ENCODE measurements at regions not wholly inside any gene's neighbourhood (a gene's known extent, or its start where the extent isn't known, plus 50 kb on each side); places are given as distances from the start of the nearest gene placed in this dataset.

- TF ChIP-seq CTCF (IDR thresholded peaks at IDR 0.05; ENCODE audit: unreplicated experiment), result no peak
- Mint-ChIP-seq H3K36me3 (ENCODE audit: insufficient read depth) (no peaks in the 10 kb centered on the region), H3K4me3 (ENCODE audit: low read depth) (no peak overlapping the region), H3K9me3 (ENCODE audit: low read depth) (peaks cover 7% of the 10 kb centered on the region), H3K4me1 (ENCODE audit: low read depth) (peaks cover 3% of the 10 kb centered on the region), H3K27me3 (no peaks in the 10 kb centered on the region), H3K27ac (no peak overlapping the region)
- DNase-seq (ENCODE audit: low spot score, unreplicated experiment), result no peak
Measured at GRCh38 chr7:131042269-131043160, 285.2 kb upstream of the MKLN1 start.

GRCh38 chr7:131045526-131045925 lies 282.1 kb upstream of the MKLN1 start:
- no peaks in the 10 kb centered on the region for H3K36me3 Mint-ChIP-seq (ENCODE audit: insufficient read depth)
- no peak for DNase-seq (ENCODE audit: low spot score, unreplicated experiment)
- no peak overlapping the region for H3K27ac Mint-ChIP-seq
- peaks cover under 1% of the 10 kb centered on the region for H3K4me1 Mint-ChIP-seq (ENCODE audit: low read depth)
- peaks cover 2% of the 10 kb centered on the region for H3K27me3 Mint-ChIP-seq
- H3K4me3 Mint-ChIP-seq (ENCODE audit: low read depth), result no peak overlapping the region
- no peak for TF ChIP-seq CTCF (IDR thresholded peaks at IDR 0.05; ENCODE audit: unreplicated experiment)
- H3K9me3 Mint-ChIP-seq (ENCODE audit: low read depth), result peaks cover 7% of the 10 kb centered on the region

GRCh38 chr7:131046246-131046645 lies 281.4 kb upstream of the MKLN1 start:
- Mint-ChIP-seq H3K4me1 (ENCODE audit: low read depth) (no peaks in the 10 kb centered on the region), H3K9me3 (ENCODE audit: low read depth) (peaks cover 7% of the 10 kb centered on the region), H3K27me3 (peaks cover 3% of the 10 kb centered on the region), H3K4me3 (ENCODE audit: low read depth) (no peak overlapping the region), H3K36me3 (ENCODE audit: insufficient read depth) (no peaks in the 10 kb centered on the region), H3K27ac (no peak overlapping the region)
- no peak for TF ChIP-seq CTCF (IDR thresholded peaks at IDR 0.05; ENCODE audit: unreplicated experiment)
- no peak for DNase-seq (ENCODE audit: low spot score, unreplicated experiment)

GRCh38 chr7:131047651-131048304 lies 279.9 kb upstream of the MKLN1 start:
- Mint-ChIP-seq H3K36me3 (ENCODE audit: insufficient read depth) (no peaks in the 10 kb centered on the region), H3K27ac (no peak overlapping the region), H3K9me3 (ENCODE audit: low read depth) (peaks cover 7% of the 10 kb centered on the region), H3K4me1 (ENCODE audit: low read depth) (no peaks in the 10 kb centered on the region), H3K4me3 (ENCODE audit: low read depth) (no peak overlapping the region), H3K27me3 (peaks cover 3% of the 10 kb centered on the region)
- no peak for DNase-seq (ENCODE audit: low spot score, unreplicated experiment)
- TF ChIP-seq CTCF (IDR thresholded peaks at IDR 0.05; ENCODE audit: unreplicated experiment), result no peak

GRCh38 chr7:131051304-131051703 lies 276.4 kb upstream of the MKLN1 start:
- no peak overlapping the region for H3K27ac Mint-ChIP-seq
- peaks cover under 1% of the 10 kb centered on the region for H3K9me3 Mint-ChIP-seq (ENCODE audit: low read depth)
- peaks cover 3% of the 10 kb centered on the region for H3K27me3 Mint-ChIP-seq
- H3K4me1 Mint-ChIP-seq (ENCODE audit: low read depth), result no peaks in the 10 kb centered on the region
- H3K36me3 Mint-ChIP-seq (ENCODE audit: insufficient read depth), result no peaks in the 10 kb centered on the region
- H3K4me3 Mint-ChIP-seq (ENCODE audit: low read depth), result no peak overlapping the region
- no peak for DNase-seq (ENCODE audit: low spot score, unreplicated experiment)
- TF ChIP-seq CTCF (IDR thresholded peaks at IDR 0.05; ENCODE audit: unreplicated experiment), result no peak
